ENCODE measurements at regions not wholly inside any gene's neighbourhood (a gene's known extent, or its start where the extent isn't known, plus 50 kb on each side); places are given as distances from the start of the nearest gene placed in this dataset.
"Not testable (repeated sequence)": the region's sequence is repeated elsewhere in the genome, so short reads cannot be mapped to it uniquely, and the experiment has no call there.

DNA sequence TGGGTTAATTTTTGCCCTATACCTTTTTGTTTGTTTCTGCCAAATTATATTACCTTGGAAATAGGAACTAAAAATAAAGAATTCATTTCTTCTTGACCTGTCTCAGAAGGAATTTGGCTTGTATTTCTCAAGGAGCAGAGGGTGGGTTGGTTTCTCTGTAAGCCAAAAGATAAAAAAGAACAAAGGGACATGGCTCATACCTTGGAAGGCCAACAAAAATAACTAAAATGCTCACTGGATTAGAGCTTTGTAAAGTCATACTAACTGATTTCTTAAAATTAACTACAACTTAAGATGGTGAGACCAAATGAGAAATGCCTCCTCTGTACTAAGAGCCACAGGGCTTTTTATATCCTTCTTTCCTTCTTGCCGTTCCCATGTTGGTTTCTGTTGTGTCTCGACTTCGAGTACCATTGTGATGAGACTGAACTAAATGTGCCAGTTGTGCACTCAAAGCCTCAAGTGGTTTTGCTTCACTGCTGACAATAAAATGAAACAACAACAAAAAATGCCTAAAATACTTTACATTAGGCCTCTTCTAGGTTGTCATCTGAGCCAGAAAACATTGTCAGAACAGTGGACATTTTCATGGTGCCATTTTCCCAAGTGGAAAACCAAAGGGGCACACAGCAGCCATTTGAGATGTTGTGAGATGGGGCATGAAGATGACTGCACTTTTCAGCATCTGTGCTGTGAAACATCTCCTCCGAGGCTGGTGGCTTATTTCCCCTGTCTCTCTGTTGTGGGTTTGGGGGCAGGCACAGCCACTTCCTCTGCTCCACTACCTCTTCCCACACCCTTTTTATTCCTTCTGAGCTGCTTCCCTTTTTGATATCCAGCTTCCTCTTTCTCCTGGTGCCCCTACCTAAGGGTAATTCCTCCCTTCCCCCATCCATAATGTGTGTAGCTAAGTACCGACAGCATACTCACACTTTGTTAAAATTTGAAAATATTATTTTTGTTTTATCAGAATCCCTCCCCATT lies 51.8 kb upstream of the AGR3 start:
- no peak for DNase-seq (ENCODE audit: low read depth, low spot score)

DNA sequence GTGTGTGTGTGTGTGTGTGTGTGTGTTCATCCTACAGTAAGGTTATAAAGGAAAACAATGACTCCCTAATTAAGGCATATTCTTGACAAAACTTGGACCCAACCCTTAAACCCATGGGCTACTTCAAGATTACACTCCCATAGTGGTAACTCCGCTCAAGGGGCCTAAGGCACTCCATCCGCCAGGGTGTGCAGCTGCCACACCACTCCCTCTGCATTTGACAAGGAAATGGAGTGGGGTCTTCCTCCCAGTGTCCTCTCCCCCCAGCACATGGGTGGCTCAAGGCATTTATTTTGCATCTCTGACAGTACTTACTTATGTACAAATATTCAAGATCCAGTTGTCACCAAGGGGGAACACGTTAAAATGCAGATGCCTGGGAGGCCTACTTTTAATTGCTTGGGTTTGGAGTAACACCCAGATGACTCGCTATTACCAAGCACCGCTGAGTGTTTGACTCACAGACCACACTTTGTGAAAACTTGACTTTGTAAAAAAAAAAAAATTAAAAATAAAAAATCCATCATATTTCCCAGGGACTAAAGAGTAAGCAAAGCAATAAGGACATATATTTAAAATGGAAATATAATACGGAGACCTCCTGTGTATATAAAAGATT lies 53.0 kb upstream of the AGR3 start:
- DNase-seq (ENCODE audit: low read depth, low spot score) = no peak

DNA sequence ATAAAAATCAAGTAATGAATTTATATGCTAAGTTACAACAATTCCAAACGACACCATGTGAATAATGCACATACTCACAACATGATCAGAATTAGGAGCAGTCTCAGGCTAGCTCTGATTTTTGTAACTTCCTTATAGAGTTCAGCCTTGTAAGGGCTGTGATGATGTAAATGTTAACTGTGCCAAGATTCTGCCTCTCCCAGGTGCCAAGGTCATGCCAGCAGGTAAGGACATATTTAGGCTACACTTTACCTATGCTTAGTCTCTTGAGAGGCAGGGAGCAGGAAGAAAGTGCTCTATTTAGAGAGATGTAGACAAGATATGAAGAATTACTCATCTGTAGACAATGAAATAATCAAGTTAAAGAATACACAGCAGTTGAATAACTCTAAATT lies 53.6 kb upstream of the AGR3 start:
- DNase-seq (ENCODE audit: low read depth, low spot score) = no peak

DNA sequence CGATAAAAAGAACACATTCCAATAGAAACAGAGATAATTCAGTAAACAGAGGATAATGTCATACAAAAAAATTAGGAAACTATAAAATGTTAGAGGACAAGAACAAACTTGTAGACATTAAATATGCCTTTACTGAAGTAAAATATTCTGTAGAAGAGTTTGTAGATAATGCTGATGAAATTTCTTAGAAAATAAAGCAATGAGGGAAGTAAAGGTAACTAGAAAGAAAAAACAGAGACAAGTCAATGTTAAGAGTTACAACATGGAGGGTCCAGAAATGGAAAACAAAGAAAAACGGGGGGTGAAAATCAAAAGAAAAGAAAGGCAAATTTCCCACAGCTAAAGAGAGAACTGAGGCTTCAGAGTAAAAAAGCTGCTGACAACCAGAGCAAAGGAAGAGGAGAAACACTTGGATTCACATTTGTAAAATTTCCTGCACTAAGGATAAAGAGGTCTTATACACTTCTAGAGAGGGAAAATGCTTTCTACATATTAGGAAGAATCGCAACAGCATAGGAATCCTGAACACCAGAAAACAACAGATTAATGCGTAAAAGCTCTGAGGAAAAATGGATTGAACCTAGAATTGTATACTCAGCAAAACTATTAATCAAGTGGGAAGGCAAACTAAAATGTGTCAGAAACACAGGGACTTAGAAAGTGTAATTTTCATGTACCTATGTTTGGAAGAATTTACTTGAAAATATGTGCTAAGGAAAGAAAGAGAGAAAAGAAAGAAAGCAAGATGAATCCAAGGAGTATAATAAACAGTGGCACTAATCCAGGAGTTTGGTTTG lies 55.0 kb upstream of the AGR3 start:
- no peak for DNase-seq (ENCODE audit: low read depth, low spot score)

GRCh38 chr7:16939161-16939560 lies 57.4 kb upstream of the AGR3 start:
- DNase-seq (ENCODE audit: low read depth, low spot score) = no peak

DNA sequence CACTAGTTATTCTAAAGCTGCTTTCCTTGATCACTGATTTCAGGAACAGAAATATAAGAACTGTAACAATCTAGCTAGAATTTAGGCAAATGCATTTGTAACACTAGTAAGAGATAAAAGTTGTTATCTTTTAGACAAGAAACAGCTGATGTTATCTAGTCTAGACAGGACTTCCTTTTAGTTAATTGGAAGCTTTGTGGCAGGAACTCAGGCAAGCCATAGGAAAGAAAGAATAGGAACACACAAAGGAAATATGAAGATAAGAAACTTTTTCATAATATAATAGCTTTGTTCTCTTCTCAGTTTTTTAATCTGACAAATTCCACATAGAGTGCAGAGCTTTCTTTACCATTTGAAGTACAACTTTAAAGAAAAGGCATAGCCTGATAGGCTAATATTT lies 59.0 kb upstream of the AGR3 start:
- DNase-seq (ENCODE audit: low read depth, low spot score) = peak; percentile 62

- DNase-seq (ENCODE audit: low read depth, low spot score) = no peak
These were observed 61.2 kb upstream of the AGR3 start for GRCh38 chr7:16942929-16943509.

DNA sequence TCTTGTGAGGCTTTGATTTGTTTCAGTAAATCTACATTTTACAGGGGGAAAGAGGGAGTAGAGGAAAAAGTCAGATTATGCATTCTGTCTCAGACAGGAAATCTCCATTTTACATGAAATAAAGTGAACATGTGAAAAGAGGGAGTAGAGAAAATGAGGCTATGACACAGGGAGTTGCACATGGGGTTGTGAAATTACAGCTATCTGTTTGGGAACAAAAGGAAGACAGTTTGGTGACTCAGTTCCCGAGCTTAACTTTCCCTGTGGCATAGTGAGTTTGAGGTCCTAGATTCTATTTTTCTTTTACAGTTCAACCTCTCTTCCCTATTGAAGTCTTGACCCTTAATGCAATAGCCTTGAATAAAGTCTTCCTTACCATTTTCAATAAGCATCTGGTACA lies 63.2 kb upstream of the AGR3 start:
- no peak for DNase-seq (ENCODE audit: low read depth, low spot score)

- no peak for DNase-seq (ENCODE audit: low read depth, low spot score)
These were observed 63.6 kb upstream of the AGR3 start for GRCh38 chr7:16945372-16945771.

DNA sequence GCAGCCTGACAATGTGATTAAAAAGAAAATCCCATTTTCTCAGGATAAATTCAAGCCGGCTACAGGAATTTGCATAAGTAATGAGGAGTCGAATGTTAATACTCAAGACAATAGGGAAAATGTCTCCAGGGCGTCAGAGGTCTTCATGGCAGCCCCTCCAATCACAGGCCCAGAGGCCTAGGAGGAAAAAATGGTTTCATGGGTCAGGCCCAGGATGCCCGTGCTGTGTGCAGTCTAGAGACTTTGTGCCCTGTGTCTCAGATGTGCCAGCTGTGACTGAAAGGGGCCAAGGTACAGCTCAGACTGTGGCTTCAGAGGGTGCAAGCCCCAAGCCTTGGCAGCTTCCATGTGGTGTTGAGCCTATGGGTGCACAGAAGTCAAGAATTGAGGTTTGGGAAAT lies 66.3 kb upstream of the AGR3 start:
- DNase-seq (ENCODE audit: low read depth, low spot score) = not testable (repeated sequence)

GRCh38 chr7:16951483-16952080 lies 69.8 kb upstream of the AGR3 start:
- no peak for DNase-seq (ENCODE audit: low read depth, low spot score)

DNA sequence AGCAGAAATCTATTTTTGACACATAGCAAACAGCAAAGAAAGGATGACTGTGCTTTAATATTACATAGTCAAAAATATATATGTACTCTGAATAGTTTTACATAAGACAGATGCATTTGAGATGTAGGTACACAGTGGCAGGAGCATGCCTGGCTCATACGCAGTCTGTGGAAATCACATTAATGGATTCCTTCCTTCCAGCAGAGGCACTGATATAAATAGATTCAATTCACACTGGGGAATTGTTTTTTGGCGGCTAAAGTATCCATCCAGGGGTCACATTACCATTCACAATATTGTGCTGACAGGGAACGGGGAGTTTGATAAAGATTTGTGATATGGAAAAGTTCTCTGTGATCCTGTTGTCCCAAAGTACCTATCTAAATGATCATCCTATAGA lies 72.5 kb upstream of the AGR3 start:
- DNase-seq (ENCODE audit: low read depth, low spot score) = no peak

DNA sequence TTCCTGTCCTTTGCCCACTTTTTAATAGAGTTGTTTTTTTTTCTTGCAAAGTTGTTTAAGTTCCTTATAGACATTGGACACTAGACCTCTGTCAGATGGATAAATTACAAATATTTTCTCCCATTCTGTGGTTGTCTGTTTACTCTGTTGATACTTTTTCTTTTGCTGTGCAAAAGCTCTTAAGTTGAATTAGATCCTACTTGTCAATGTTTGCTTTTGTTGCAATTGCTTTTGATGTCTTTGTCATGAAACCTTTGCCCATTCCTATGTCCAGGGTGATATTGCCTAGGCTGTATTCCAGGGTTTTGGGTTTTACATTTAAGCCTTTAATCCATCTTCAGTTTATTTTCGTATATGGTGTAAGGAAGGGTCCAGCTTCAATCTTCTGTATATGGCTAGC lies 76.9 kb upstream of the AGR3 start:
- no peak for DNase-seq (ENCODE audit: low read depth, low spot score)

DNA sequence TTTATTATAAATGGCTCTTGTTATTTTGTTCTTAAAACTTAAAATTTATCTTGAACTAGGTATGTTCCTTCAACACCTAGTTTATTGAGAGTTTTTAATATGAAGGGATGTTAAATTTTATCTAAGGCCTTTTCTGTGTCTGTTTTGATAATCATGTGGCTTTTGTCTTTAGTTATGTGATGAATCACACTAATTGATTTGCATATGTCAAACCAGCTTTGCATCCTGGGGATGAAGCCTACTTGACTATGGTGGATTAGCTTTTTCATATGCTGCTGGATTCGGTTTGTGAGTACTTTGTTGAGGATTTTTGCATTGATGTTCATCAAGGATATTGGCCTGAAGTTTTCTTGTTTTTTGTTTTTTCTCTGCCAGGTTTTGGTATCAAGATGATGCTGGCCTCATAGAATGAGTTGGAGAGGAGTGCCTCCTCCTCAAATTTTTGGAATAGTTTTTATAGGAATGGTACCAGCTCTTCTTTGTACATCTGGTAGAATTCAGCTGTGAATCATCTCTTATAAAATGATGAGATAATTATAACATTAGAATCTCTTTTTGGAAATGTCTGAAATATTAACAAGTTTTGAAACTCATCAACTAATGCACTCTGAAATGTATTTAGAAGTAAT lies 78.7 kb upstream of the AGR3 start:
- no peak for DNase-seq (ENCODE audit: low read depth, low spot score)

DNA sequence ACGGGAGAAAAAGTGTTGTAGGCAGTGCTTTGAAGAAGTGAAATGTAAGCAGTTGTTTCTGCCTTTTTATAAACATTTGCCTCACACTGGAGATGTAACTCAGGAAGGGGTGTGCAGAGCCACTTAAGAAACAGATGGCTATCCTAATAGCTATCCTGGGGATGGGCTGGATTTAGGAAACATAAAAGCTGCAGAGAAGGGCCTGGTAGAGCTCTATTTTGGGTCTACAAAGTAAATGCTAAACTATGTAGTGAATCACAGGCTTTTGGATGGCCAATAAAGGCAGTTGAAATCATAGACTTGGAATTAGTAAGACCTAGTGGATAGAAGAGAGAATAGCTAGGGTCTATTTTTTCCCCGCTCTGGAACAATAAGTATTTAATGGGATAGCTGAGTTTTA lies 79.9 kb upstream of the AGR3 start:
- no peak for DNase-seq (ENCODE audit: low read depth, low spot score)

- no peak for DNase-seq (ENCODE audit: low read depth, low spot score)
These were observed 81.3 kb upstream of the AGR3 start for GRCh38 chr7:16963044-16963443.

DNA sequence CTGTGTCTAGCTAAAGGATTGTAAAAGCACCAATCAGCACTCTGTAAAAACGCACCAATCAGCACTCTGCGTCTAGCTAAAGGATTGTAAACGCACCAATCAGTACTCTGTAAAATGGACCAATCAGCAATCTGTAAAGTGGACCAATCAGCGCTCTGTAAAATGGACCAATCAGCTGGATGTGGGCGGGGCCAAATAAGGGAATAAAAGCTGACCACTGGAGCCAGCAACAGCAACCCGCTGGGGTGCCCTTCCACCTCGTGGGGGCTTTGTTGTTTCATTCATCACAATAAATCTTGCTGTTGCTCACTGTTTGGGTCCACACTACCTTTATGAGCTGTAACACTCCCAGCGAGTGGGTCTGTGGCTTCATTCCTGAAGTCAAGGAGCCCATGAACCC lies 83.9 kb upstream of the AGR3 start:
- not testable (repeated sequence) for DNase-seq (ENCODE audit: low read depth, low spot score)

GRCh38 chr7:16967300-16967811 lies 85.6 kb upstream of the AGR3 start:
- no peak for DNase-seq (ENCODE audit: low read depth, low spot score)

GRCh38 chr7:16970732-16971482 lies 89.1 kb upstream of the AGR3 start:
- DNase-seq (ENCODE audit: low read depth, low spot score) = no peak

DNA sequence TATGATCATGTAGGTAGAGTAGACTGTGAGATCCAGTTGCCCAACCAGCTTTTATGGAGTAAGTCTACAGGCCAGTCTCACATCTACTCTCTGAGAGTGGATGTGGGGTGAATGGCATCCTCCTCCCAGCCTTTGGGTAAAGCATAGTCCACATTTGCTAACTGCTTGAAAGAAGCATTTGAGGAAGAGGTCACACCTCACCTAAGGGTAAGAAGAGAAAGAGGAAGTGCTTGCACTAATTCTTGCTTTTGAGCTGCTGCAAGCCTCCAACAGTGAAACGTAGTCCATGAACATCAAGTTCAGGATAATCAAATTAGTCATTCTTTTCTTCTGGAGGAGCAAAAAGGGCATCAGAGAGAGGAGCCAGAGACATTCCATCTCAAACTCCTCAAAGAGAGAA lies 93.9 kb upstream of the AGR3 start:
- no peak for DNase-seq (ENCODE audit: low read depth, low spot score)

Data from pulmonary artery endothelial cell (primary cell).